H9 (cell line): ENCODE measurements at regions not wholly inside any gene's neighbourhood (a gene's known extent, or its start where the extent isn't known, plus 50 kb on each side); places are given as distances from the start of the nearest gene placed in this dataset.

Experiments
- DNase-seq: peaks from one replicate; pipeline ENCODE4 v3.0.0-alpha.2; 2017
- H2AFZ ChIP-seq: one replicate; pipeline ENCODE4 v1.6.1; 2013; ENCODE audit warnings: mild to moderate bottlenecking, low read length, control low read depth, moderate library complexity
- H2AK5ac ChIP-seq: 2 replicates; pipeline ENCODE4 v1.6.1; 2013; ENCODE audit warnings: low read length, control low read depth, mixed read lengths; ENCODE audit not compliant: insufficient read length
- H2BK120ac ChIP-seq: one replicate; pipeline ENCODE4 v1.6.1; 2013; ENCODE audit warnings: low read depth, mild to moderate bottlenecking, low read length, control low read depth, inconsistent platforms; ENCODE audit not compliant: poor library complexity, severe bottlenecking
- H2BK12ac ChIP-seq: 2 replicates; pipeline ENCODE4 v1.6.1; 2013; ENCODE audit warnings: low read length, control low read depth, mixed read lengths, low read depth; ENCODE audit not compliant: insufficient read length
- H2BK15ac ChIP-seq: 2 replicates; pipeline ENCODE4 v1.6.1; 2013; ENCODE audit warnings: low read depth, low read length, control low read depth
- H2BK20ac ChIP-seq: one replicate; pipeline ENCODE4 v1.6.1; 2013; ENCODE audit warnings: low read depth, mild to moderate bottlenecking, low read length, control low read depth, inconsistent platforms; ENCODE audit not compliant: poor library complexity, severe bottlenecking
- H2BK5ac ChIP-seq: 2 replicates; pipeline ENCODE4 v1.6.1; 2013; ENCODE audit warnings: low read length, control low read depth, mixed read lengths; ENCODE audit not compliant: insufficient read length
- H3K14ac ChIP-seq: 2 replicates; pipeline ENCODE4 v1.6.1; 2013; ENCODE audit warnings: low read length, control low read depth; ENCODE audit not compliant: insufficient read depth
- H3K18ac ChIP-seq: 2 replicates; pipeline ENCODE4 v1.6.1; 2013; ENCODE audit warnings: low read depth, mild to moderate bottlenecking, mixed read lengths, low read length, control low read depth; ENCODE audit not compliant: insufficient read length
- H3K23ac ChIP-seq: 2 replicates; pipeline ENCODE4 v1.6.1; 2013; ENCODE audit warnings: low read length, control low read depth, mixed read lengths, low read depth; ENCODE audit not compliant: insufficient read length
- H3K23me2 ChIP-seq: 2 replicates; pipeline ENCODE4 v1.6.1; 2013; ENCODE audit warnings: low read depth, mild to moderate bottlenecking, mixed read lengths, low read length, control low read depth; ENCODE audit not compliant: insufficient read length, poor library complexity, severe bottlenecking
- H3K27ac ChIP-seq: 2 replicates; pipeline ENCODE4 v1.5.1; 2013; ENCODE audit warnings: low read length, control low read depth, mixed read lengths, low read depth; ENCODE audit not compliant: insufficient read length
- H3K27me3 ChIP-seq: 2 replicates; pipeline ENCODE4 v1.6.1; 2013; ENCODE audit warnings: low read length, control low read depth, inconsistent platforms; ENCODE audit not compliant: insufficient read depth
- H3K4ac ChIP-seq: 2 replicates; pipeline ENCODE4 v1.6.1; 2013; ENCODE audit warnings: low read depth, mild to moderate bottlenecking, control low read depth, inconsistent platforms, low read length, moderate library complexity
- H3K4me1 ChIP-seq: 2 replicates; pipeline ENCODE4 v1.6.1; 2013; ENCODE audit warnings: low read length, control low read depth, inconsistent platforms; ENCODE audit not compliant: insufficient read depth
- H3K4me2 ChIP-seq: 2 replicates; pipeline ENCODE4 v1.6.1; 2013; ENCODE audit warnings: low read length, control low read depth, mixed read lengths; ENCODE audit not compliant: insufficient read length, insufficient read depth
- H3K56ac ChIP-seq: 2 replicates; pipeline ENCODE4 v1.6.1; 2013; ENCODE audit warnings: low read depth, mild to moderate bottlenecking, mixed read lengths, low read length, control low read depth; ENCODE audit not compliant: insufficient read length
- H3K79me1 ChIP-seq: 2 replicates; pipeline ENCODE4 v1.6.1; 2013; ENCODE audit warnings: low read depth, mild to moderate bottlenecking, moderate library complexity, low read length, control low read depth, inconsistent platforms; ENCODE audit not compliant: insufficient read depth, poor library complexity, severe bottlenecking
- H3K79me2 ChIP-seq: 2 replicates; pipeline ENCODE4 v1.6.1; 2013; ENCODE audit warnings: low read length, control low read depth, inconsistent platforms; ENCODE audit not compliant: insufficient read depth
- H3K9ac ChIP-seq: 2 replicates; pipeline ENCODE4 v1.6.1; 2013; ENCODE audit warnings: low read length, control low read depth, mixed read lengths; ENCODE audit not compliant: insufficient read length; ENCODE audit errors: extremely low read depth
- H3K9me3 ChIP-seq: one replicate; pipeline ENCODE4 v1.6.1; 2013; ENCODE audit warnings: low read depth, low read length, inconsistent platforms; ENCODE audit not compliant: control insufficient read depth
- H3T11ph ChIP-seq: one replicate; pipeline ENCODE4 v1.6.1; 2013; ENCODE audit warnings: mild to moderate bottlenecking, low read length, control low read depth, inconsistent platforms
- H4K20me1 ChIP-seq: one replicate; pipeline ENCODE4 v1.6.1; 2013; ENCODE audit not compliant: control insufficient read depth, insufficient read length, insufficient read depth
- H4K5ac ChIP-seq: 2 replicates; pipeline ENCODE4 v1.6.1; 2013; ENCODE audit warnings: low read depth, mild to moderate bottlenecking, mixed read lengths, low read length, control low read depth; ENCODE audit not compliant: insufficient read length
- H4K8ac ChIP-seq: replicated peaks from 2 replicates; pipeline ENCODE4 v1.6.1; 2013; ENCODE audit warnings: low read length, control low read depth, mixed read lengths, low read depth; ENCODE audit not compliant: insufficient read length
- H4K91ac ChIP-seq: 2 replicates; pipeline ENCODE4 v1.6.1; 2013; ENCODE audit warnings: low read depth, mild to moderate bottlenecking, moderate library complexity, mixed read lengths, low read length, control low read depth; ENCODE audit not compliant: insufficient read length
- H3K27ac Mint-ChIP-seq, 3 experiments: 2 replicates in 2 of 3; 3 replicates in 1 of 3; pipeline ENCODE4 v1.8.0; 2020 to 2021; ENCODE audit warnings: mixed read lengths in 3 of 3, mild to moderate bottlenecking in 1 of 3, moderate library complexity in 1 of 3
- H3K27me3 Mint-ChIP-seq: 2 replicates; pipeline ENCODE4 v1.8.0; 2021; ENCODE audit warnings: low read depth, mild to moderate bottlenecking, moderate library complexity, mixed read lengths
- H3K36me3 Mint-ChIP-seq, 3 experiments: 2 replicates in 2 of 3; 3 replicates in 1 of 3; pipeline ENCODE4 v1.8.0; 2020 to 2021; ENCODE audit warnings: low read depth in 3 of 3, mixed read lengths in 3 of 3; ENCODE audit not compliant: insufficient read depth in 1 of 3
- H3K4me1 Mint-ChIP-seq, 2 experiments: 2 replicates each; pipeline ENCODE4 v1.8.0; 2020; ENCODE audit warnings: mixed read lengths in 2 of 2
- H3K4me3 Mint-ChIP-seq, 2 experiments: 2 replicates in 1 of 2; 3 replicates in 1 of 2; pipeline ENCODE4 v1.8.0; 2020 to 2021; ENCODE audit warnings: mild to moderate bottlenecking in 2 of 2, mixed read lengths in 2 of 2, moderate library complexity in 1 of 2
- H3K9me3 Mint-ChIP-seq, 2 experiments: 2 replicates in 1 of 2; 3 replicates in 1 of 2; pipeline ENCODE4 v1.8.0; 2020; ENCODE audit warnings: mild to moderate bottlenecking in 2 of 2, mixed read lengths in 2 of 2, moderate library complexity in 1 of 2
- CTCF ChIP-seq: fragments of 200-600 bp; sonication (generic); conservative IDR thresholded peaks from 3 replicates; pipeline ENCODE4 v1.8.0; 2021; ENCODE audit warnings: antibody characterized with exemption, mild to moderate bottlenecking
- WGBS: extraction: QIAGEN DNeasy Blood & Tissue Kit; methylation state at CpG from one replicate; pipeline ENCODE4 v1.1.7; 2013; ENCODE audit warnings: missing lambda C conversion rate, low lambda C conversion rate, mixed read lengths; ENCODE audit not compliant: insufficient read length; ENCODE audit errors: extremely low coverage; 5-methylcytosine and 5-hydroxymethylcytosine counted together

GRCh38 chr5:68433923-68434879 lies 218.6 kb downstream of the PIK3R1 start:
- no peak overlapping the region for H3K27ac Mint-ChIP-seq
- Histone ChIP-seq H3K14ac (peak overlapping the region; percentile 17; the same call in 1 of the 2 replicates), H3K4me2 (no peak overlapping the region), H3K27ac (no peak overlapping the region), H4K5ac (no peak overlapping the region), H2BK15ac (no peak overlapping the region), H2BK120ac (no peak overlapping the region), H3K4me1 (no peaks in the 10 kb centered on the region), H2BK5ac (no peak overlapping the region), H3K18ac (no peak overlapping the region), H3K56ac (no peak overlapping the region), H3K4ac (no peak overlapping the region), H3K27me3 (no peaks in the 10 kb centered on the region), H3T11ph (no peak overlapping the region), H2AFZ (no peak overlapping the region), H3K23me2 (no peaks in the 10 kb centered on the region), H2BK12ac (no peak overlapping the region), H2BK20ac (no peak overlapping the region), H3K9me3 (no peaks in the 10 kb centered on the region), H4K8ac (no peak overlapping the region), H4K91ac (no peak overlapping the region), H4K20me1 (no peaks in the 10 kb centered on the region), H2AK5ac (no peak overlapping the region), H3K9ac (no peak overlapping the region), H3K79me1 (no peaks in the 10 kb centered on the region), H3K23ac (no peak overlapping the region), H3K79me2 (no peaks in the 10 kb centered on the region)
- H3K4me1 Mint-ChIP-seq, result 0 out of 4 replicates have a peak, but pooled peaks cover 0 to 7% of the 10 kb centered on the region in 2 experiments
- peaks cover 11% of the 10 kb centered on the region for H3K27me3 Mint-ChIP-seq
- no peaks in the 10 kb centered on the region for H3K9me3 Mint-ChIP-seq
- TF ChIP-seq CTCF, result no peak
- H3K36me3 Mint-ChIP-seq, result no peaks in the 10 kb centered on the region
- WGBS, result no CpG with 5 or more reads among the region's 27 CpGs
- H3K4me3 Mint-ChIP-seq, result no peak overlapping the region
- peak; percentile 37 for DNase-seq
